Endodermal cell (in vitro differentiated cells): ENCODE measurements at regions not wholly inside any gene's neighbourhood (a gene's known extent, or its start where the extent isn't known, plus 50 kb on each side); places are given as distances from the start of the nearest gene placed in this dataset.

ENCODE experiments used
- DNase-seq: peaks from one replicate; pipeline ENCODE4 v3.0.0-alpha.2; 2017
- H3K27ac ChIP-seq: 2 replicates; pipeline ENCODE4 v1.5.1; 2013; ENCODE audit warnings: mild to moderate bottlenecking, low read depth, low read length, moderate library complexity
- H3K27me3 ChIP-seq: 2 replicates; pipeline ENCODE4 v1.6.1; 2013; ENCODE audit warnings: mild to moderate bottlenecking, low read length, moderate library complexity; ENCODE audit not compliant: insufficient read depth, control insufficient read depth, poor library complexity, severe bottlenecking
- H3K36me3 ChIP-seq: 2 replicates; pipeline ENCODE4 v1.7.0; 2013; ENCODE audit warnings: mild to moderate bottlenecking, low read length, moderate library complexity; ENCODE audit not compliant: control insufficient read depth, insufficient read depth
- H3K4me1 ChIP-seq: one replicate; pipeline ENCODE4 v1.7.0; 2013; ENCODE audit warnings: low read length; ENCODE audit not compliant: control insufficient read depth, insufficient read depth
- H3K4me3 ChIP-seq: 2 replicates; pipeline ENCODE4 v1.5.1; 2013; ENCODE audit warnings: mild to moderate bottlenecking, low read length, moderate library complexity
- H3K9ac ChIP-seq: 2 replicates; pipeline ENCODE4 v1.6.1; 2013; ENCODE audit warnings: mild to moderate bottlenecking, low read length, moderate library complexity; ENCODE audit not compliant: poor library complexity, severe bottlenecking; ENCODE audit errors: extremely low read depth
- H3K9me3 ChIP-seq: 2 replicates; pipeline ENCODE4 v1.6.1; 2013; ENCODE audit warnings: mild to moderate bottlenecking, low read length, moderate library complexity; ENCODE audit not compliant: control insufficient read depth
- H3K27ac Mint-ChIP-seq: 2 replicates; pipeline ENCODE4 v1.8.0; 2020; ENCODE audit warnings: mixed read lengths
- H3K27me3 Mint-ChIP-seq: 2 replicates; pipeline ENCODE4 v1.8.0; 2021; ENCODE audit warnings: mild to moderate bottlenecking, mixed read lengths; ENCODE audit not compliant: insufficient read depth
- H3K36me3 Mint-ChIP-seq: 2 replicates; pipeline ENCODE4 v1.8.0; 2020; ENCODE audit warnings: low read depth, mixed read lengths
- H3K4me1 Mint-ChIP-seq: 2 replicates; pipeline ENCODE4 v1.8.0; 2020; ENCODE audit warnings: mixed read lengths
- H3K4me3 Mint-ChIP-seq: 2 replicates; pipeline ENCODE4 v1.8.0; 2020; ENCODE audit warnings: mild to moderate bottlenecking, moderate library complexity, mixed read lengths
- H3K9me3 Mint-ChIP-seq: 2 replicates; pipeline ENCODE4 v1.8.0; 2020; ENCODE audit warnings: mild to moderate bottlenecking, mixed read lengths
- WGBS, 2 experiments: methylation state at CpG; one replicate each; pipeline versions ENCODE4 v1.1.5 to v1.1.7; 2013; ENCODE audit warnings: missing lambda C conversion rate in 2 of 2, mixed read lengths in 1 of 2; ENCODE audit not compliant: insufficient coverage in 1 of 2, insufficient read length in 1 of 2; 5-methylcytosine and 5-hydroxymethylcytosine counted together
- TF ChIP-seq, protein P1 (sequence below): fragments of 200-600 bp; sonication (generic); conservative IDR thresholded peaks from 2 replicates; pipeline ENCODE4 v1.5.0; 2021; ENCODE audit warnings: antibody characterized with exemption, mild to moderate bottlenecking

DNA sequence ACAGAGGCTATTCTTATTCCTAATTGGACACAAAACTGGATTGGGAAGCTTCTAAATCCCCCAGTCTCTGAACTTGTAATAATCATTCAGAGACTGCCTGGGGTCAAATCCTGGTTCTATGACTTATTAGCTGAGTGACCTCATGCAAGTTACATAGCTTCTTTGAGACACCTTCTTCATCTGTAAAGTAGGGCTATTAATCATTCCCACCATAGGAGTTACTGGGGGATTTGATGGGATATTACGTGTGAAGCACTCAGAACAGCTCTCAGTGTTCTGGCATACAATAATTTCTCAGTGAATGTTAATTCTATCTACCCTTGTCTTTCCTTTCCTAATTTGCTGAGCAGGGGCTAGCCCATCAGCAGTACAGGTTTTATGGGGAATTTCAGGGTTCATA, 256.7 kb upstream of the TNP1 start:
- H3K27me3 ChIP-seq, result no peaks in the 10 kb centered on the region
- no peak overlapping the region for H3K27ac ChIP-seq
- WGBS, 2 experiments, result 100% methylated on average over 1 of the region's 1 CpG; no CpG with 5 or more reads in 1 of the 2 experiments
- TF ChIP-seq, protein P1, sequence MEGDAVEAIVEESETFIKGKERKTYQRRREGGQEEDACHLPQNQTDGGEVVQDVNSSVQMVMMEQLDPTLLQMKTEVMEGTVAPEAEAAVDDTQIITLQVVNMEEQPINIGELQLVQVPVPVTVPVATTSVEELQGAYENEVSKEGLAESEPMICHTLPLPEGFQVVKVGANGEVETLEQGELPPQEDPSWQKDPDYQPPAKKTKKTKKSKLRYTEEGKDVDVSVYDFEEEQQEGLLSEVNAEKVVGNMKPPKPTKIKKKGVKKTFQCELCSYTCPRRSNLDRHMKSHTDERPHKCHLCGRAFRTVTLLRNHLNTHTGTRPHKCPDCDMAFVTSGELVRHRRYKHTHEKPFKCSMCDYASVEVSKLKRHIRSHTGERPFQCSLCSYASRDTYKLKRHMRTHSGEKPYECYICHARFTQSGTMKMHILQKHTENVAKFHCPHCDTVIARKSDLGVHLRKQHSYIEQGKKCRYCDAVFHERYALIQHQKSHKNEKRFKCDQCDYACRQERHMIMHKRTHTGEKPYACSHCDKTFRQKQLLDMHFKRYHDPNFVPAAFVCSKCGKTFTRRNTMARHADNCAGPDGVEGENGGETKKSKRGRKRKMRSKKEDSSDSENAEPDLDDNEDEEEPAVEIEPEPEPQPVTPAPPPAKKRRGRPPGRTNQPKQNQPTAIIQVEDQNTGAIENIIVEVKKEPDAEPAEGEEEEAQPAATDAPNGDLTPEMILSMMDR, result no peak
- Mint-ChIP-seq H3K36me3 (no peaks in the 10 kb centered on the region), H3K4me3 (no peak overlapping the region), H3K4me1 (no peaks in the 10 kb centered on the region), H3K9me3 (no peaks in the 10 kb centered on the region), H3K27me3 (peaks cover 12% of the 10 kb centered on the region), H3K27ac (no peak overlapping the region)
- H3K9me3 ChIP-seq, result no peaks in the 10 kb centered on the region
- H3K4me1 ChIP-seq, result no peaks in the 10 kb centered on the region
- H3K9ac ChIP-seq, result no peak overlapping the region
- no peak overlapping the region for H3K4me3 ChIP-seq
- no peaks in the 10 kb centered on the region for H3K36me3 ChIP-seq
- DNase-seq, result no peak

DNA sequence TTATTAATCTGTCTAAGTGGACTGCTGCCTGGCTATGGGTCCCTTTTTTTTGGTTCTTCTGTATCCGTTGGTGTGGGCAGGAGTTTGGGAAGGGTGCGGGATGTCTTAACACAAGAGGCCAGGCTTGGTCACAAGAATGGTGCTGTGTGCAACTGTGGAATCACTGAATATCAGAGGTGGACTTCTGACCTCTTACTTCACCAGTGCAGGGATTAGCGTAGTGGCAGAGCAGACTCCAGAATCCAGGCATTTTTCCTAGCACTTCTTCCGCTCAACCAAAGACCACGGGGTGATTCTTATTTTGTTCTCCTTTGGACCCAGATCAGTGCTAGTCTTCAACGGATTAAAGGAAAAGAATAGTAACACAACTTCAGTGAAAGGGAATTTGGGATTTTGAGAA, 254.3 kb upstream of the TNP1 start:
- WGBS, 2 experiments, result 84 to 88% methylated on average over 5 to 6 of the region's 6 CpGs
- no peaks in the 10 kb centered on the region for H3K36me3 ChIP-seq
- no peak overlapping the region for H3K27ac ChIP-seq
- H3K9me3 ChIP-seq, result peaks cover 4% of the 10 kb centered on the region
- no peak for DNase-seq
- H3K4me3 Mint-ChIP-seq, result no peak overlapping the region
- H3K27me3 Mint-ChIP-seq, result peaks cover 12% of the 10 kb centered on the region
- TF ChIP-seq, protein P1, result no peak
- no peaks in the 10 kb centered on the region for H3K36me3 Mint-ChIP-seq
- H3K27ac Mint-ChIP-seq, result no peak overlapping the region
- no peaks in the 10 kb centered on the region for H3K27me3 ChIP-seq
- no peaks in the 10 kb centered on the region for H3K4me1 ChIP-seq
- H3K4me1 Mint-ChIP-seq, result no peaks in the 10 kb centered on the region
- no peaks in the 10 kb centered on the region for H3K9me3 Mint-ChIP-seq
- H3K9ac ChIP-seq, result no peak overlapping the region
- no peak overlapping the region for H3K4me3 ChIP-seq

DNA sequence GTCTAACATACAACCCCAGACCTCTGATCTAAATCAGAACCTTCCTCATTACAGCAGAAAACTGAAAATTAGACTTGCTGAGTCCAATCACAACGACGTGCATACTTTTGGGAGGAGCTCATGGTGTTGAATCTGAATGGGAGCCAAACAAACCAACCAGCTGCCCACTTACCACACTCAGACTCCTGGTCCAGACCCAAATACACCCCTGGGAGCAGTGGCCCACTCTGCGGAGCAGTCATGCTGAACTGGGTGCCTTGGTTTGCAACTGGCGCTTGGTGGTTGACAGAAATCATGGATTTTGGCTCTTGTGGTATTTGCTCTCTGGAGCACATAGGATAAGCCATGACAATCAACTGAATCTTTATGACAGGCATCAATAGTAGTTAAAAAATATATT, 253.6 kb upstream of the TNP1 start:
- Mint-ChIP-seq H3K27me3 (peaks cover 12% of the 10 kb centered on the region), H3K36me3 (no peaks in the 10 kb centered on the region), H3K27ac (no peak overlapping the region), H3K4me1 (peaks cover 2% of the 10 kb centered on the region), H3K9me3 (no peaks in the 10 kb centered on the region), H3K4me3 (no peak overlapping the region)
- no peak overlapping the region for H3K9ac ChIP-seq
- no peaks in the 10 kb centered on the region for H3K36me3 ChIP-seq
- H3K4me1 ChIP-seq, result no peaks in the 10 kb centered on the region
- no peak overlapping the region for H3K27ac ChIP-seq
- DNase-seq, result no peak
- peaks cover 4% of the 10 kb centered on the region for H3K9me3 ChIP-seq
- WGBS, 2 experiments, result 94 to 100% methylated on average over 1 to 4 of the region's 4 CpGs
- TF ChIP-seq, protein P1, result no peak
- H3K4me3 ChIP-seq, result no peak overlapping the region
- H3K27me3 ChIP-seq, result no peaks in the 10 kb centered on the region
